Astrocyte (in vitro differentiated cells and primary cell): ENCODE measurements at regions not wholly inside any gene's neighbourhood (a gene's known extent, or its start where the extent isn't known, plus 50 kb on each side); places are given as distances from the start of the nearest gene placed in this dataset.

Source experiments
- DNase-seq: peaks from one replicate; pipeline ENCODE4 v3.0.0-alpha.2; 2010; ENCODE audit warnings: low read depth
- FAIRE-seq: peaks from 2 replicates; lab custom pipeline; 2011; peaks lifted over from hg19 to GRCh38; lab: Jason Lieb, UNC
- H2AFZ ChIP-seq: 2 replicates; pipeline ENCODE4 v1.6.0; 2012; ENCODE audit warnings: low read depth, low read length, inconsistent platforms
- H3K27ac ChIP-seq: 2 replicates; pipeline ENCODE4 v1.5.1; 2011; ENCODE audit warnings: low read depth, low read length, inconsistent platforms
- H3K27me3 ChIP-seq: 2 replicates; pipeline ENCODE4 v1.6.0; 2011; ENCODE audit warnings: low read length, inconsistent platforms; ENCODE audit not compliant: insufficient read depth
- H3K36me3 ChIP-seq: 2 replicates; pipeline ENCODE4 v1.5.1; 2011; ENCODE audit warnings: low read length, inconsistent platforms; ENCODE audit not compliant: insufficient read depth
- H3K4me1 ChIP-seq: 2 replicates; pipeline ENCODE4 v1.5.1; 2011; ENCODE audit warnings: low read length, inconsistent platforms; ENCODE audit not compliant: insufficient read depth
- H3K4me2 ChIP-seq: 2 replicates; pipeline ENCODE4 v1.6.0; 2012; ENCODE audit warnings: low read length, inconsistent platforms
- H3K4me3 ChIP-seq: 2 replicates; pipeline ENCODE4 v1.5.1; 2011; ENCODE audit warnings: low read depth, mild to moderate bottlenecking, low read length, inconsistent platforms; ENCODE audit not compliant: insufficient read depth
- H3K79me2 ChIP-seq: 2 replicates; pipeline ENCODE4 v1.6.0; 2012; ENCODE audit warnings: mild to moderate bottlenecking, low read length, inconsistent platforms; ENCODE audit not compliant: insufficient read depth
- H3K9ac ChIP-seq: 2 replicates; pipeline ENCODE4 v1.6.0; 2012; ENCODE audit warnings: mild to moderate bottlenecking, low read length, inconsistent platforms
- H3K9me3 ChIP-seq: 2 replicates; pipeline ENCODE4 v1.5.1; 2012; ENCODE audit warnings: low read depth, mild to moderate bottlenecking, low read length, inconsistent platforms; ENCODE audit not compliant: insufficient read depth
- H4K20me1 ChIP-seq: 2 replicates; pipeline ENCODE4 v1.6.0; 2012; ENCODE audit warnings: low read length, inconsistent platforms; ENCODE audit not compliant: insufficient read depth
- H3K27ac Mint-ChIP-seq: one replicate; pipeline ENCODE4 v1.8.0; 2021; ENCODE audit warnings: mild to moderate bottlenecking, mixed read lengths; ENCODE audit not compliant: unreplicated experiment
- H3K27me3 Mint-ChIP-seq: one replicate; pipeline ENCODE4 v1.8.0; 2021; ENCODE audit warnings: low read depth, mixed read lengths; ENCODE audit not compliant: unreplicated experiment
- H3K36me3 Mint-ChIP-seq: one replicate; pipeline ENCODE4 v1.8.0; 2021; ENCODE audit warnings: low read depth, mixed read lengths; ENCODE audit not compliant: unreplicated experiment
- H3K4me1 Mint-ChIP-seq: one replicate; pipeline ENCODE4 v1.8.0; 2021; ENCODE audit warnings: low read depth, mixed read lengths; ENCODE audit not compliant: unreplicated experiment
- H3K4me3 Mint-ChIP-seq: one replicate; pipeline ENCODE4 v1.8.0; 2021; ENCODE audit warnings: mild to moderate bottlenecking, moderate library complexity, mixed read lengths; ENCODE audit not compliant: unreplicated experiment
- H3K9me3 Mint-ChIP-seq: one replicate; pipeline ENCODE4 v1.8.0; 2021; ENCODE audit warnings: mild to moderate bottlenecking, mixed read lengths; ENCODE audit not compliant: unreplicated experiment
- EZH2 ChIP-seq: IDR thresholded peaks from 2 replicates; pipeline ENCODE4 v1.6.1; 2012; ENCODE audit warnings: mild to moderate bottlenecking, low read length, inconsistent platforms; ENCODE audit not compliant: insufficient read depth
- TF ChIP-seq, protein P1 (sequence below): IDR thresholded peaks from 2 replicates; pipeline ENCODE4 v1.5.1; 2011; ENCODE audit warnings: low read depth, mild to moderate bottlenecking, inconsistent platforms, low read length, moderate library complexity; ENCODE audit not compliant: insufficient read depth

DNA sequence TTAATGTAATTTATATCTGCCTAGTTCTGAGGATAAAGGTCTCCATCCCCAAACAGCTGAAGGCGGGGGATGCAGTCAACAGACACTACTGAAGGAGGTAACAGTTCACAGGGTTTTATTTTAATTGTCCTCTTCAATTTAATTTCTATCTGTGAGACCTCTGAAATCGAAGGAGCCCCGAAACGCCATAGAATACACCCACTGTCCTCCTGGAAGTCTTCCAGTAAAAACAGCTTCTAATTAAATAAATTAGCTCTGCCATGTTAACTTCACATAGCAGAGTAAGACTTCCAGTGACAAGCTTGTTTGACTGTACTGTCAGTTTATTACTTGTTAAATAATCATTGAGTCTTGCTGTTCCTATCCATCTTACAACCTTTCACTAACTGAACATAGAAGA is 193.5 kb downstream of the SEC61B start:
- Histone ChIP-seq H3K9me3 (no peaks in the 10 kb centered on the region), H3K4me1 (no peaks in the 10 kb centered on the region), H3K27me3 (no peaks in the 10 kb centered on the region), H3K4me2 (no peak overlapping the region), H3K27ac (no peak overlapping the region), H3K36me3 (no peaks in the 10 kb centered on the region), H2AFZ (no peak overlapping the region), H4K20me1 (no peaks in the 10 kb centered on the region), H3K79me2 (no peaks in the 10 kb centered on the region), H3K9ac (no peak overlapping the region), H3K4me3 (no peak overlapping the region)
- TF ChIP-seq EZH2: no peak
- TF ChIP-seq, protein P1, sequence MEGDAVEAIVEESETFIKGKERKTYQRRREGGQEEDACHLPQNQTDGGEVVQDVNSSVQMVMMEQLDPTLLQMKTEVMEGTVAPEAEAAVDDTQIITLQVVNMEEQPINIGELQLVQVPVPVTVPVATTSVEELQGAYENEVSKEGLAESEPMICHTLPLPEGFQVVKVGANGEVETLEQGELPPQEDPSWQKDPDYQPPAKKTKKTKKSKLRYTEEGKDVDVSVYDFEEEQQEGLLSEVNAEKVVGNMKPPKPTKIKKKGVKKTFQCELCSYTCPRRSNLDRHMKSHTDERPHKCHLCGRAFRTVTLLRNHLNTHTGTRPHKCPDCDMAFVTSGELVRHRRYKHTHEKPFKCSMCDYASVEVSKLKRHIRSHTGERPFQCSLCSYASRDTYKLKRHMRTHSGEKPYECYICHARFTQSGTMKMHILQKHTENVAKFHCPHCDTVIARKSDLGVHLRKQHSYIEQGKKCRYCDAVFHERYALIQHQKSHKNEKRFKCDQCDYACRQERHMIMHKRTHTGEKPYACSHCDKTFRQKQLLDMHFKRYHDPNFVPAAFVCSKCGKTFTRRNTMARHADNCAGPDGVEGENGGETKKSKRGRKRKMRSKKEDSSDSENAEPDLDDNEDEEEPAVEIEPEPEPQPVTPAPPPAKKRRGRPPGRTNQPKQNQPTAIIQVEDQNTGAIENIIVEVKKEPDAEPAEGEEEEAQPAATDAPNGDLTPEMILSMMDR: no peak
- Mint-ChIP-seq H3K9me3 (peaks cover 2% of the 10 kb centered on the region), H3K4me3 (no peak overlapping the region), H3K36me3 (no peaks in the 10 kb centered on the region), H3K4me1 (peaks cover 4% of the 10 kb centered on the region), H3K27me3 (no peaks in the 10 kb centered on the region), H3K27ac (no peak overlapping the region)
- FAIRE-seq: no peak
- DNase-seq: no peak

DNA sequence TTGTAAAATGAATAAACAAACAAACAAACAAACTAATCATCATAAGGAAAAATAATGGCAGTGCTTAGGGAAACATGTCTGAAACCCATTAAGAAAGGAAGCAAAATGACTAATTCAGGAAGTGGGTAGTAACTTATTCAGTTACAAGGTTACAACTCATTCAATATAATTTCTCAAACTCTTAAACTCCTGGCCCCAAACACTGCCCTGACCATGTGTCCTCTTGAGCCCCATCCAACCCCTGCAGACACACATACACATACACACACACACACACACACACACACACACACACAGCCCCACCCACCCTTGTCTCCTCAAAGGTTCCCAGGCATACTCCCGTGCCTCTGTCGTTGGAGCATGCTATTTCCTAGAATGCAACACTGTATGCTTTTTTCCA is 193.9 kb downstream of the SEC61B start:
- H2AFZ ChIP-seq: peak overlapping the region; percentile 5
- Mint-ChIP-seq H3K27ac (no peak overlapping the region), H3K27me3 (no peaks in the 10 kb centered on the region), H3K9me3 (peaks cover 2% of the 10 kb centered on the region), H3K4me3 (no peak overlapping the region), H3K4me1 (peaks cover 4% of the 10 kb centered on the region), H3K36me3 (no peaks in the 10 kb centered on the region)
- H3K36me3 ChIP-seq: no peaks in the 10 kb centered on the region
- H4K20me1 ChIP-seq: no peaks in the 10 kb centered on the region
- H3K4me2 ChIP-seq: peak overlapping the region; percentile 35
- FAIRE-seq (no peak), DNase-seq (peak; percentile 31)
- no peak overlapping the region for H3K27ac ChIP-seq
- no peaks in the 10 kb centered on the region for H3K79me2 ChIP-seq
- H3K4me3 ChIP-seq: no peak overlapping the region
- H3K9me3 ChIP-seq: no peaks in the 10 kb centered on the region
- no peaks in the 10 kb centered on the region for H3K4me1 ChIP-seq
- no peak overlapping the region for H3K9ac ChIP-seq
- H3K27me3 ChIP-seq: no peaks in the 10 kb centered on the region
- TF ChIP-seq, protein P1: no peak
- TF ChIP-seq EZH2: no peak

DNA sequence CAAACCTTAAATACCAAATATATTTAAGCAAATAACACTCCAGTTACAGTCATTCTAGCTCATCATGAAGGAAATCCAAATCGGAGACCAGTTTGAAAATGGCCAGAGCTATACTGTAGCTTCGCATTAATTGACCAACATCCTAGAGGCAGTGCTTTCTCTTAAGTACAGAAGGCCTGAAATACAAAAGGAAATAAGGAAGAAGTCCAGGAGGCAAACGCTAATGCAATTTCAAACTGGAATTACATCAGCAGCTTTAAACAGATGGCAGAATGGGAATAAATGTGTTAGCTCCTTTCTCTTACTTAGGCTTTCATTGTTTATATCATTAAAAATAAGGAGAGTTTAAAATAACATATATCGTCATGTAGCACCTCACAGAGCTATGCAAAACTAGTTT is 197.0 kb downstream of the SEC61B start:
- TF ChIP-seq, protein P1: no peak
- TF ChIP-seq EZH2: no peak
- no peaks in the 10 kb centered on the region for H4K20me1 ChIP-seq
- H3K36me3 ChIP-seq: no peaks in the 10 kb centered on the region
- no peak overlapping the region for H3K4me3 ChIP-seq
- no peaks in the 10 kb centered on the region for H3K9me3 Mint-ChIP-seq
- H3K4me2 ChIP-seq: no peak overlapping the region
- H3K27me3 ChIP-seq: no peaks in the 10 kb centered on the region
- H3K4me3 Mint-ChIP-seq: no peak overlapping the region
- no peaks in the 10 kb centered on the region for H3K79me2 ChIP-seq
- no peak overlapping the region for H3K27ac ChIP-seq
- H2AFZ ChIP-seq: no peak overlapping the region
- H3K36me3 Mint-ChIP-seq: no peaks in the 10 kb centered on the region
- H3K27me3 Mint-ChIP-seq: no peaks in the 10 kb centered on the region
- DNase-seq (no peak), FAIRE-seq (peak; percentile 9)
- H3K4me1 Mint-ChIP-seq: peaks cover 4% of the 10 kb centered on the region
- H3K27ac Mint-ChIP-seq: peak overlapping the region; percentile 36
- H3K4me1 ChIP-seq: no peaks in the 10 kb centered on the region
- no peak overlapping the region for H3K9ac ChIP-seq
- no peaks in the 10 kb centered on the region for H3K9me3 ChIP-seq
